GM19463 (cell line): ENCODE measurements at regions not wholly inside any gene's neighbourhood (a gene's known extent, or its start where the extent isn't known, plus 50 kb on each side); places are given as distances from the start of the nearest gene placed in this dataset.

ENCODE experiments used
- ATAC-seq: cut with Tn5 transposase; IDR thresholded peaks from one replicate; pipeline ENCODE4 v1.9.1; 2021; ENCODE audit warnings: mild to moderate bottlenecking, moderate library complexity; ENCODE audit not compliant: unreplicated experiment

- ATAC-seq = no peak
Measured at GRCh38 chr6:113796038-113796437, 61.1 kb upstream of the MARCKS start.

GRCh38 chr6:113802779-113803178 lies 54.4 kb upstream of the MARCKS start:
- ATAC-seq = no peak

- ATAC-seq = peak; percentile 86
Measured at GRCh38 chr6:113805173-113805790, 51.9 kb upstream of the MARCKS start.

GRCh38 chr6:113805811-113806495 lies 51.2 kb upstream of the MARCKS start:
- no peak for ATAC-seq
